GM20000 (cell line): ENCODE measurements at regions not wholly inside any gene's neighbourhood (a gene's known extent, or its start where the extent isn't known, plus 50 kb on each side); places are given as distances from the start of the nearest gene placed in this dataset.

Experiments
- DNase-seq: peaks from one replicate; pipeline ENCODE4 v3.0.0; 2012; ENCODE audit warnings: low spot score
- CTCF ChIP-seq: IDR thresholded peaks from 2 replicates; pipeline ENCODE4 v1.5.1; 2012; ENCODE audit warnings: mild to moderate bottlenecking, control low read depth; ENCODE audit errors: extremely low read depth, missing control alignments

GRCh38 chr22:27089264-27089663, 431.9 kb downstream of the MIAT start:
- DNase-seq = no peak
- no peak for TF ChIP-seq CTCF

- no peak for TF ChIP-seq CTCF
- DNase-seq = no peak
Measured at GRCh38 chr22:27090611-27091011, 433.2 kb downstream of the MIAT start.

GRCh38 chr22:27093422-27093821, 436.0 kb downstream of the MIAT start:
- TF ChIP-seq CTCF = no peak
- DNase-seq = no peak

GRCh38 chr22:27094633-27095308, 437.4 kb downstream of the MIAT start:
- DNase-seq = no peak
- no peak for TF ChIP-seq CTCF

GRCh38 chr22:27097506-27097905, 440.1 kb downstream of the MIAT start:
- no peak for DNase-seq
- no peak for TF ChIP-seq CTCF

- no peak for DNase-seq
- TF ChIP-seq CTCF = no peak
Measured at GRCh38 chr22:27097933-27098332, 440.5 kb downstream of the MIAT start.

- DNase-seq = no peak
- no peak for TF ChIP-seq CTCF
Measured at GRCh38 chr22:27099946-27100722, 442.7 kb downstream of the MIAT start.
